ENCODE measurements at regions not wholly inside any gene's neighbourhood (a gene's known extent, or its start where the extent isn't known, plus 50 kb on each side); places are given as distances from the start of the nearest gene placed in this dataset.
"Not testable (repeated sequence)": the region's sequence is repeated elsewhere in the genome, so short reads cannot be mapped to it uniquely, and the experiment has no call there.

- intact Hi-C loops (cut with micrococcal nuclease) = no loop called here
- Mint-ChIP-seq H3K9me3 (peaks cover 8% of the 10 kb centered on the region), H3K4me1 (ENCODE audit: low read depth) (no peaks in the 10 kb centered on the region), H3K4me3 (no peak overlapping the region), H3K27ac (no peak overlapping the region), H3K27me3 (peaks cover 11% of the 10 kb centered on the region), H3K36me3 (ENCODE audit: low read depth) (no peaks in the 10 kb centered on the region)
Measured at GRCh38 chr15:91393186-91393585, 293.1 kb downstream of the SV2B start.

- intact Hi-C loops (cut with micrococcal nuclease) = no loop called here
- Mint-ChIP-seq H3K36me3 (ENCODE audit: low read depth) (no peaks in the 10 kb centered on the region), H3K9me3 (peaks cover 19% of the 10 kb centered on the region), H3K27me3 (peaks cover 4% of the 10 kb centered on the region), H3K4me3 (no peak overlapping the region), H3K4me1 (ENCODE audit: low read depth) (peaks cover 6% of the 10 kb centered on the region), H3K27ac (no peak overlapping the region)
Measured at GRCh38 chr15:91400481-91400880, 300.4 kb downstream of the SV2B start.

GRCh38 chr15:91407269-91407889, 307.3 kb downstream of the SV2B start:
- no peaks in the 10 kb centered on the region for H3K9me3 Mint-ChIP-seq
- peaks cover 3% of the 10 kb centered on the region for H3K4me1 Mint-ChIP-seq (ENCODE audit: low read depth)
- no peaks in the 10 kb centered on the region for H3K36me3 Mint-ChIP-seq (ENCODE audit: low read depth)
- no peak overlapping the region for H3K4me3 Mint-ChIP-seq
- no peak overlapping the region for H3K27ac Mint-ChIP-seq
- intact Hi-C loops (cut with micrococcal nuclease) = no loop called here
- H3K27me3 Mint-ChIP-seq = no peaks in the 10 kb centered on the region

GRCh38 chr15:91408476-91409076, 308.5 kb downstream of the SV2B start:
- Mint-ChIP-seq H3K27me3 (no peaks in the 10 kb centered on the region), H3K4me3 (no peak overlapping the region), H3K27ac (no peak overlapping the region), H3K36me3 (ENCODE audit: low read depth) (no peaks in the 10 kb centered on the region), H3K9me3 (no peaks in the 10 kb centered on the region), H3K4me1 (ENCODE audit: low read depth) (peaks cover 6% of the 10 kb centered on the region)
- intact Hi-C loops (cut with micrococcal nuclease) = no loop called here

GRCh38 chr15:91409387-91409786, 309.3 kb downstream of the SV2B start:
- no peaks in the 10 kb centered on the region for H3K27me3 Mint-ChIP-seq
- H3K4me1 Mint-ChIP-seq (ENCODE audit: low read depth) = peaks cover 6% of the 10 kb centered on the region
- H3K4me3 Mint-ChIP-seq = no peak overlapping the region
- intact Hi-C loops (cut with micrococcal nuclease) = no loop called here
- H3K27ac Mint-ChIP-seq = no peak overlapping the region
- no peaks in the 10 kb centered on the region for H3K9me3 Mint-ChIP-seq
- no peaks in the 10 kb centered on the region for H3K36me3 Mint-ChIP-seq (ENCODE audit: low read depth)

- intact Hi-C loops (cut with micrococcal nuclease) = no loop called here
- peaks cover 6% of the 10 kb centered on the region for H3K4me1 Mint-ChIP-seq (ENCODE audit: low read depth)
- no peaks in the 10 kb centered on the region for H3K27me3 Mint-ChIP-seq
- H3K9me3 Mint-ChIP-seq = no peaks in the 10 kb centered on the region
- H3K4me3 Mint-ChIP-seq = no peak overlapping the region
- H3K36me3 Mint-ChIP-seq (ENCODE audit: low read depth) = no peaks in the 10 kb centered on the region
- H3K27ac Mint-ChIP-seq = no peak overlapping the region
Measured at GRCh38 chr15:91411586-91411985, 311.5 kb downstream of the SV2B start.

GRCh38 chr15:91412138-91412928, 312.3 kb downstream of the SV2B start:
- Mint-ChIP-seq H3K27me3 (no peaks in the 10 kb centered on the region), H3K27ac (no peak overlapping the region), H3K4me3 (no peak overlapping the region), H3K36me3 (ENCODE audit: low read depth) (no peaks in the 10 kb centered on the region), H3K9me3 (no peaks in the 10 kb centered on the region), H3K4me1 (ENCODE audit: low read depth) (peaks cover 6% of the 10 kb centered on the region)
- intact Hi-C loops (cut with micrococcal nuclease) = no loop called here

GRCh38 chr15:91413142-91413541, 313.1 kb downstream of the SV2B start:
- Mint-ChIP-seq H3K9me3 (no peaks in the 10 kb centered on the region), H3K4me3 (no peak overlapping the region), H3K27ac (no peak overlapping the region), H3K27me3 (no peaks in the 10 kb centered on the region), H3K4me1 (ENCODE audit: low read depth) (peaks cover 6% of the 10 kb centered on the region), H3K36me3 (ENCODE audit: low read depth) (no peaks in the 10 kb centered on the region)
- intact Hi-C loops (cut with micrococcal nuclease) = no loop called here

GRCh38 chr15:91414124-91414523, 314.1 kb downstream of the SV2B start:
- intact Hi-C loops (cut with micrococcal nuclease) = no loop called here
- Mint-ChIP-seq H3K4me1 (ENCODE audit: low read depth) (peaks cover 6% of the 10 kb centered on the region), H3K36me3 (ENCODE audit: low read depth) (no peaks in the 10 kb centered on the region), H3K27ac (no peak overlapping the region), H3K4me3 (no peak overlapping the region), H3K27me3 (no peaks in the 10 kb centered on the region), H3K9me3 (no peaks in the 10 kb centered on the region)

- H3K4me3 Mint-ChIP-seq; H3K27me3 Mint-ChIP-seq; H3K4me1 Mint-ChIP-seq (ENCODE audit: low read depth); intact Hi-C loops (cut with micrococcal nuclease); H3K36me3 Mint-ChIP-seq (ENCODE audit: low read depth); H3K27ac Mint-ChIP-seq; H3K9me3 Mint-ChIP-seq: not testable (repeated sequence)
Measured at GRCh38 chr15:91415258-91415657, 315.2 kb downstream of the SV2B start.

GRCh38 chr15:91420689-91421088, 320.6 kb downstream of the SV2B start:
- Mint-ChIP-seq H3K4me3 (no peak overlapping the region), H3K9me3 (no peaks in the 10 kb centered on the region), H3K27ac (no peak overlapping the region), H3K4me1 (ENCODE audit: low read depth) (no peaks in the 10 kb centered on the region), H3K27me3 (peaks cover 5% of the 10 kb centered on the region), H3K36me3 (ENCODE audit: low read depth) (no peaks in the 10 kb centered on the region)
- intact Hi-C loops (cut with micrococcal nuclease) = no loop called here

- no peaks in the 10 kb centered on the region for H3K9me3 Mint-ChIP-seq
- H3K36me3 Mint-ChIP-seq (ENCODE audit: low read depth) = no peaks in the 10 kb centered on the region
- no peaks in the 10 kb centered on the region for H3K4me1 Mint-ChIP-seq (ENCODE audit: low read depth)
- intact Hi-C loops (cut with micrococcal nuclease) = no loop called here
- H3K27me3 Mint-ChIP-seq = peaks cover 5% of the 10 kb centered on the region
- no peak overlapping the region for H3K27ac Mint-ChIP-seq
- no peak overlapping the region for H3K4me3 Mint-ChIP-seq
Measured at GRCh38 chr15:91422797-91423196, 322.7 kb downstream of the SV2B start.

- H3K27ac Mint-ChIP-seq = no peak overlapping the region
Measured at GRCh38 chr15:91424001-91424400, 323.9 kb downstream of the SV2B start.

GRCh38 chr15:91426412-91426811, 326.4 kb downstream of the SV2B start:
- Mint-ChIP-seq H3K27ac (no peak overlapping the region), H3K4me1 (ENCODE audit: low read depth) (no peaks in the 10 kb centered on the region), H3K4me3 (no peak overlapping the region), H3K9me3 (no peaks in the 10 kb centered on the region), H3K36me3 (ENCODE audit: low read depth) (no peaks in the 10 kb centered on the region), H3K27me3 (peaks cover 5% of the 10 kb centered on the region)
- intact Hi-C loops (cut with micrococcal nuclease) = no loop called here

More at GRCh38 chr15:91424001-91424400, 323.9 kb downstream of the SV2B start:
- H3K4me1 Mint-ChIP-seq (ENCODE audit: low read depth) = no peaks in the 10 kb centered on the region
- H3K9me3 Mint-ChIP-seq = no peaks in the 10 kb centered on the region
- H3K27me3 Mint-ChIP-seq = peaks cover 5% of the 10 kb centered on the region
- H3K4me3 Mint-ChIP-seq = no peak overlapping the region
- H3K36me3 Mint-ChIP-seq (ENCODE audit: low read depth) = no peaks in the 10 kb centered on the region
- intact Hi-C loops (cut with micrococcal nuclease) = no loop called here

All from dendritic cell treated with granulocyte-macrophage colony-stimulating factor and Interleukin-4, amounts not matched to agents 40 ng/mL and 50 ng/mL, for 4 days (primary cell).